ENCODE measurements at regions not wholly inside any gene's neighbourhood (a gene's known extent, or its start where the extent isn't known, plus 50 kb on each side); places are given as distances from the start of the nearest gene placed in this dataset.

DNA sequence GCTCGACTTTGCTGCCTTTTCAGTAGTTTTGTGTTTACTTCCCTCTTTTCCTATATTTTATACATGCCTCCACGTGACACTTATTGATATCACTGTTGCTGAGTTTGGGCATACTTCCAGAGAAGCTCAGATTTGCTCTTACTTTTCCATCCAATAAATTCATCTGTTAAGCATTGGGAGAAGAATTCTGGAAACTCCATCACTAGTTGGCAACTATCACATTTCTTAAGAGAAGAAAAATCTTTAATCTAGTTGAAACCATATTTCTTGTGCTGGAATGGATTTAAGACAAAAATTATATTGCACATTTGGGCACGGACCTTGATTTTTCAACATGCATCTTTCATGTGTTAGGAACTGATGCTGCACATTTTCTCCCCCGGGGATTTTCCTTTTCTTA is 52.6 kb upstream of the CPO start:
- TF ChIP-seq, protein P1, sequence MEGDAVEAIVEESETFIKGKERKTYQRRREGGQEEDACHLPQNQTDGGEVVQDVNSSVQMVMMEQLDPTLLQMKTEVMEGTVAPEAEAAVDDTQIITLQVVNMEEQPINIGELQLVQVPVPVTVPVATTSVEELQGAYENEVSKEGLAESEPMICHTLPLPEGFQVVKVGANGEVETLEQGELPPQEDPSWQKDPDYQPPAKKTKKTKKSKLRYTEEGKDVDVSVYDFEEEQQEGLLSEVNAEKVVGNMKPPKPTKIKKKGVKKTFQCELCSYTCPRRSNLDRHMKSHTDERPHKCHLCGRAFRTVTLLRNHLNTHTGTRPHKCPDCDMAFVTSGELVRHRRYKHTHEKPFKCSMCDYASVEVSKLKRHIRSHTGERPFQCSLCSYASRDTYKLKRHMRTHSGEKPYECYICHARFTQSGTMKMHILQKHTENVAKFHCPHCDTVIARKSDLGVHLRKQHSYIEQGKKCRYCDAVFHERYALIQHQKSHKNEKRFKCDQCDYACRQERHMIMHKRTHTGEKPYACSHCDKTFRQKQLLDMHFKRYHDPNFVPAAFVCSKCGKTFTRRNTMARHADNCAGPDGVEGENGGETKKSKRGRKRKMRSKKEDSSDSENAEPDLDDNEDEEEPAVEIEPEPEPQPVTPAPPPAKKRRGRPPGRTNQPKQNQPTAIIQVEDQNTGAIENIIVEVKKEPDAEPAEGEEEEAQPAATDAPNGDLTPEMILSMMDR (IDR thresholded peaks at IDR 0.05; ENCODE audit: control insufficient read depth, insufficient read depth, low read depth, low read length, missing control alignments), result no peak
- H3K4me3 ChIP-seq (ENCODE audit: control insufficient read depth, low read depth, low read length), result no peak overlapping the region
- DNase-seq (ENCODE audit: low read depth), result no peak

DNA sequence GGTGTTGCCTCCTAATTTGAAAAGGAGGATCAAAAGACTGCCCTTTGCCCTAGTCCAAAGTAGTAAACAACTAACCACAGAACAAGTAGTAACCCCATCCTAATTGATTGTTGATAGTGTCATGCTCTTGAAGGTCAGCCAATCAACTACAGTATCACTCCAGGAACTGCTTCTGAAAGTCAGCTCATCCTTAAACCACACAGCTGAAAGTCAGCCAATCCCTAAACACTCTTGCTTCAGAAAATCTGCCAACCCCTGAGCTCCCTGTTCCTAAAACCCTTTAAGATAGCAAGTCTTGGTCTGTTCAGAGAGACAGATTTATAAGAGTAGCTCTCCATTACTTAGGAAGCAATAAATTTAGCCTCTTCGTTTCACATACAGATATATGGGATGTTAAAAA is 51.6 kb upstream of the CPO start:
- DNase-seq (ENCODE audit: low read depth), result no peak
- H3K4me3 ChIP-seq (ENCODE audit: control insufficient read depth, low read depth, low read length), result no peak overlapping the region
- TF ChIP-seq, protein P1 (IDR thresholded peaks at IDR 0.05; ENCODE audit: control insufficient read depth, insufficient read depth, low read depth, low read length, missing control alignments), result no peak
